ENCODE measurements at regions not wholly inside any gene's neighbourhood (a gene's known extent, or its start where the extent isn't known, plus 50 kb on each side); places are given as distances from the start of the nearest gene placed in this dataset.

- Histone ChIP-seq H3K36me3 (ENCODE audit: control insufficient read depth in 1 of 2, insufficient read depth in 2 of 2, low read length in 2 of 2) (no peaks in the 10 kb centered on the region), H3K4me1 (ENCODE audit: control insufficient read depth in 1 of 2, insufficient read depth in 2 of 2, low read length in 2 of 2) (peaks cover 0 to 19% of the 10 kb centered on the region in 2 donors), H3K27me3 (ENCODE audit: low read depth, low read length) (no peaks in the 10 kb centered on the region), H3K9me3 (ENCODE audit: control insufficient read depth in 1 of 2, low read length in 2 of 2) (no peaks in the 10 kb centered on the region), H3K27ac (ENCODE audit: low read length) (no peak overlapping the region), H3K4me3 (ENCODE audit: low read depth in 1 of 2, low read length in 2 of 2) (no peak overlapping the region)
Observed at GRCh38 chr11:131192628-131193027, 177.8 kb upstream of the NTM start.

DNA sequence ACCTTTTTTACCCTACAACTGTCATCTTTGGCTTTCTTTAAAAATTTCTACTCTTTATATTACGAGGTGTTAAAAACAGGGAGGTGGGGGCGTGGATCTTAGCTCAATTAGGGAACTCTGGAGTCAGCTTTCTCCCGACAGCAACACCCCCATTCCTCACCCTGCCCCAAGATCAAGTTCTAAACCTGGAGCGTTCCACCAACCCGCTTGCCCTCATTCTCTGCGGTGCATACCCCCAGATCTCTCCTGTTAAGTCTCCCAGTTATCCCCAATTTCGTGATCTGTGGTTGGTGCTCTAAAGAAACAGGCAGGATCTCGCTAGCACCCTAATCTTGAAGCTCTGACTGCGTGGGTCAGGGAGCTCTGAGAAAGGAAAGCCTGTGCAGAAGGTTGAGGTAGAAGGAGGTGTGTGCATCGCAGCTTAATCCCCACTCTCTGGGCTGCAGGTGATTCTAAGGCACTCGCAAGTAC lies 177.3 kb upstream of the NTM start:
- Histone ChIP-seq H3K4me1 (ENCODE audit: control insufficient read depth in 1 of 2, insufficient read depth in 2 of 2, low read length in 2 of 2) (peaks cover 0 to 19% of the 10 kb centered on the region in 2 donors), H3K36me3 (ENCODE audit: control insufficient read depth in 1 of 2, insufficient read depth in 2 of 2, low read length in 2 of 2) (no peaks in the 10 kb centered on the region), H3K9me3 (ENCODE audit: control insufficient read depth in 1 of 2, low read length in 2 of 2) (no peaks in the 10 kb centered on the region), H3K27me3 (ENCODE audit: low read depth, low read length) (no peaks in the 10 kb centered on the region), H3K27ac (ENCODE audit: low read length) (no peak overlapping the region), H3K4me3 (ENCODE audit: low read depth in 1 of 2, low read length in 2 of 2) (no peak overlapping the region)

DNA sequence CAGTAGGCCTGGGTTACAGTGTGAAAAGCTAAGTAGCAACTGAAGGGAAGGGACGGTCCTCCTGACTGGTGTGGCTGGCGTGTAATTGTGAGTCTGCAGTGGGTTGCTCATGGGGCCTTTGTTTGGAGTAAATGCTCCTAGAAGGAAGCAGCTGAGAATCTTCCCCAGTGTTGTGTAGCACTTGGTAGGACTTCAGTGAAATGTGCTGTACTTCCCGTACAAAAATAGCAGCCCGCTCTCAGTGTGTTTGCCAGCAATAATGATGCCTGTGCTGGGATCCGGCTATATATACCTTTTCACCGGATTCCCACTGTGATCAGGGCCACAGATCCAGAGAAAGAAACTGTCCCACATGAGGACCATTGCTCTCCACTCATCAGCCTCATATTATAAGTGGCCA lies 175.7 kb upstream of the NTM start:
- no peak overlapping the region for H3K27ac ChIP-seq (ENCODE audit: low read length)
- H3K36me3 ChIP-seq (ENCODE audit: control insufficient read depth in 1 of 2, insufficient read depth in 2 of 2, low read length in 2 of 2) = no peaks in the 10 kb centered on the region
- H3K4me3 ChIP-seq (ENCODE audit: low read depth in 1 of 2, low read length in 2 of 2) = no peak overlapping the region
- no peaks in the 10 kb centered on the region for H3K27me3 ChIP-seq (ENCODE audit: low read depth, low read length)
- H3K9me3 ChIP-seq (ENCODE audit: control insufficient read depth in 1 of 2, low read length in 2 of 2) = no peaks in the 10 kb centered on the region
- peaks cover 0 to 19% of the 10 kb centered on the region in 2 donors for H3K4me1 ChIP-seq (ENCODE audit: control insufficient read depth in 1 of 2, insufficient read depth in 2 of 2, low read length in 2 of 2)

GRCh38 chr11:131195661-131196517 lies 174.5 kb upstream of the NTM start:
- H3K36me3 ChIP-seq (ENCODE audit: control insufficient read depth in 1 of 2, insufficient read depth in 2 of 2, low read length in 2 of 2) = no peaks in the 10 kb centered on the region
- H3K9me3 ChIP-seq (ENCODE audit: control insufficient read depth in 1 of 2, low read length in 2 of 2) = no peaks in the 10 kb centered on the region
- H3K27ac ChIP-seq (ENCODE audit: low read length) = no peak overlapping the region
- H3K4me3 ChIP-seq (ENCODE audit: low read depth in 1 of 2, low read length in 2 of 2) = peak overlapping the region in 1 of 2 donors; percentile 4
- no peaks in the 10 kb centered on the region for H3K27me3 ChIP-seq (ENCODE audit: low read depth, low read length)
- peaks cover 0 to 19% of the 10 kb centered on the region in 2 donors for H3K4me1 ChIP-seq (ENCODE audit: control insufficient read depth in 1 of 2, insufficient read depth in 2 of 2, low read length in 2 of 2)

GRCh38 chr11:131198161-131199014 lies 172.0 kb upstream of the NTM start:
- H3K4me1 ChIP-seq (ENCODE audit: control insufficient read depth in 1 of 2, insufficient read depth in 2 of 2, low read length in 2 of 2) = peaks cover 0 to 19% of the 10 kb centered on the region in 2 donors
- no peaks in the 10 kb centered on the region for H3K36me3 ChIP-seq (ENCODE audit: control insufficient read depth in 1 of 2, insufficient read depth in 2 of 2, low read length in 2 of 2)
- no peak overlapping the region for H3K4me3 ChIP-seq (ENCODE audit: low read depth in 1 of 2, low read length in 2 of 2)
- H3K27me3 ChIP-seq (ENCODE audit: low read depth, low read length) = no peaks in the 10 kb centered on the region
- no peaks in the 10 kb centered on the region for H3K9me3 ChIP-seq (ENCODE audit: control insufficient read depth in 1 of 2, low read length in 2 of 2)
- H3K27ac ChIP-seq (ENCODE audit: low read length) = no peak overlapping the region

- Histone ChIP-seq H3K9me3 (ENCODE audit: control insufficient read depth in 1 of 2, low read length in 2 of 2) (no peaks in the 10 kb centered on the region), H3K27me3 (ENCODE audit: low read depth, low read length) (no peaks in the 10 kb centered on the region), H3K27ac (ENCODE audit: low read length) (no peak overlapping the region), H3K4me1 (ENCODE audit: control insufficient read depth in 1 of 2, insufficient read depth in 2 of 2, low read length in 2 of 2) (peaks cover 0 to 19% of the 10 kb centered on the region in 2 donors), H3K36me3 (ENCODE audit: control insufficient read depth in 1 of 2, insufficient read depth in 2 of 2, low read length in 2 of 2) (no peaks in the 10 kb centered on the region), H3K4me3 (ENCODE audit: low read depth in 1 of 2, low read length in 2 of 2) (no peak overlapping the region)
Observed at GRCh38 chr11:131199015-131199280, 171.5 kb upstream of the NTM start.

DNA sequence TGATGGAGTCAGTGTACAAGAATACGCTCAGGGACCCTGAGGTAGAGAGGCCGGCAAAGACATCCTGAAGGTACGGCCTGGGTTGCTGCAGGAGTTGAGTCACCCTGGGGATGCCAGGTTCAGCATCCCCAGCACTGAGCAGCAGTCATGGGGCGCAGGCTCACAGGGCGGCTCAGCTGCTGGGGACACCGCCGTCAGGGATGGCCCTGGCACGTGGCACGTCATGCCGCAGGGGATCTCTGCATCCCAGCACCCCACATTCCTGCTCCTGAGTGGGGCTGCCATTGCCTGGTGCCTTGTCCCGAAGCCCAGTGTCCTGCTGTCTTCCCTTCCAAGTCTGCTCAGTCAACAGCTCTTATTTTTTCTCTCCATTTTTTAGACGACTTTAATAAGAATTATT lies 168.7 kb upstream of the NTM start:
- peaks cover 0 to 4% of the 10 kb centered on the region in 2 donors for H3K4me1 ChIP-seq (ENCODE audit: control insufficient read depth in 1 of 2, insufficient read depth in 2 of 2, low read length in 2 of 2)
- no peaks in the 10 kb centered on the region for H3K36me3 ChIP-seq (ENCODE audit: control insufficient read depth in 1 of 2, insufficient read depth in 2 of 2, low read length in 2 of 2)
- H3K4me3 ChIP-seq (ENCODE audit: low read depth in 1 of 2, low read length in 2 of 2) = no peak overlapping the region
- H3K27ac ChIP-seq (ENCODE audit: low read length) = no peak overlapping the region
- no peaks in the 10 kb centered on the region for H3K9me3 ChIP-seq (ENCODE audit: control insufficient read depth in 1 of 2, low read length in 2 of 2)
- no peaks in the 10 kb centered on the region for H3K27me3 ChIP-seq (ENCODE audit: low read depth, low read length)

GRCh38 chr11:131203040-131203439 lies 167.4 kb upstream of the NTM start:
- H3K27ac ChIP-seq (ENCODE audit: low read length) = no peak overlapping the region
- no peaks in the 10 kb centered on the region for H3K9me3 ChIP-seq (ENCODE audit: control insufficient read depth in 1 of 2, low read length in 2 of 2)
- H3K4me1 ChIP-seq (ENCODE audit: control insufficient read depth in 1 of 2, insufficient read depth in 2 of 2, low read length in 2 of 2) = no peaks in the 10 kb centered on the region
- H3K36me3 ChIP-seq (ENCODE audit: control insufficient read depth in 1 of 2, insufficient read depth in 2 of 2, low read length in 2 of 2) = no peaks in the 10 kb centered on the region
- H3K4me3 ChIP-seq (ENCODE audit: low read depth in 1 of 2, low read length in 2 of 2) = no peak overlapping the region
- H3K27me3 ChIP-seq (ENCODE audit: low read depth, low read length) = no peaks in the 10 kb centered on the region

- no peak overlapping the region for H3K27ac ChIP-seq (ENCODE audit: low read length)
- no peaks in the 10 kb centered on the region for H3K36me3 ChIP-seq (ENCODE audit: control insufficient read depth in 1 of 2, insufficient read depth in 2 of 2, low read length in 2 of 2)
- no peak overlapping the region for H3K4me3 ChIP-seq (ENCODE audit: low read depth in 1 of 2, low read length in 2 of 2)
- H3K27me3 ChIP-seq (ENCODE audit: low read depth, low read length) = no peaks in the 10 kb centered on the region
- H3K9me3 ChIP-seq (ENCODE audit: control insufficient read depth in 1 of 2, low read length in 2 of 2) = no peaks in the 10 kb centered on the region
- H3K4me1 ChIP-seq (ENCODE audit: control insufficient read depth in 1 of 2, insufficient read depth in 2 of 2, low read length in 2 of 2) = no peaks in the 10 kb centered on the region
Observed at GRCh38 chr11:131204282-131204681, 166.1 kb upstream of the NTM start.

- Histone ChIP-seq H3K36me3 (ENCODE audit: control insufficient read depth in 1 of 2, insufficient read depth in 2 of 2, low read length in 2 of 2) (no peaks in the 10 kb centered on the region), H3K4me3 (ENCODE audit: low read depth in 1 of 2, low read length in 2 of 2) (no peak overlapping the region), H3K27ac (ENCODE audit: low read length) (no peak overlapping the region), H3K9me3 (ENCODE audit: control insufficient read depth in 1 of 2, low read length in 2 of 2) (no peaks in the 10 kb centered on the region), H3K4me1 (ENCODE audit: control insufficient read depth in 1 of 2, insufficient read depth in 2 of 2, low read length in 2 of 2) (no peaks in the 10 kb centered on the region), H3K27me3 (ENCODE audit: low read depth, low read length) (no peaks in the 10 kb centered on the region)
Observed at GRCh38 chr11:131204765-131205380, 165.5 kb upstream of the NTM start.

DNA sequence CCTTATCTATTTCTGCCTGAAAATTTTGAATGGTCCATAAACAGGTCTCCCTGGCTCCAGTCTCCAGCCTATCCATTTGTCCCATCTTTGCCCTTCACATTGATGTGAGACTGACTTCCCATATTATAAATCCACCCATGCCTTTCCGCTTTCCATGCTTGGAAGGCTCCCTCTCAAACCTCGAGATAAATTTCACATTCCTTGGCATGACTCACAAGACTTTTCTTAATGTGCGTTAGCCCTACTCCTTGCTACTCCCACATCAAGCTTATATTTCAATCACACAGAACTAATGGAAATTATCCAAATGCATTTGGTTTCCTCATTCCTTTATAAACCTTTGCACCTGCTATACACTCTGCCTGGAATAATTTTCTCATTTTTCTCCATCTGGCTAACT lies 163.7 kb upstream of the NTM start:
- Histone ChIP-seq H3K4me3 (ENCODE audit: low read depth in 1 of 2, low read length in 2 of 2) (no peak overlapping the region), H3K9me3 (ENCODE audit: control insufficient read depth in 1 of 2, low read length in 2 of 2) (no peaks in the 10 kb centered on the region), H3K27ac (ENCODE audit: low read length) (no peak overlapping the region), H3K36me3 (ENCODE audit: control insufficient read depth in 1 of 2, insufficient read depth in 2 of 2, low read length in 2 of 2) (no peaks in the 10 kb centered on the region), H3K4me1 (ENCODE audit: control insufficient read depth in 1 of 2, insufficient read depth in 2 of 2, low read length in 2 of 2) (no peaks in the 10 kb centered on the region), H3K27me3 (ENCODE audit: low read depth, low read length) (no peaks in the 10 kb centered on the region)
